ENCODE measurements at regions not wholly inside any gene's neighbourhood (a gene's known extent, or its start where the extent isn't known, plus 50 kb on each side); places are given as distances from the start of the nearest gene placed in this dataset.
A peak's percentile ranks its signal among the peaks of the same experiment; 100 is the strongest.

DNA sequence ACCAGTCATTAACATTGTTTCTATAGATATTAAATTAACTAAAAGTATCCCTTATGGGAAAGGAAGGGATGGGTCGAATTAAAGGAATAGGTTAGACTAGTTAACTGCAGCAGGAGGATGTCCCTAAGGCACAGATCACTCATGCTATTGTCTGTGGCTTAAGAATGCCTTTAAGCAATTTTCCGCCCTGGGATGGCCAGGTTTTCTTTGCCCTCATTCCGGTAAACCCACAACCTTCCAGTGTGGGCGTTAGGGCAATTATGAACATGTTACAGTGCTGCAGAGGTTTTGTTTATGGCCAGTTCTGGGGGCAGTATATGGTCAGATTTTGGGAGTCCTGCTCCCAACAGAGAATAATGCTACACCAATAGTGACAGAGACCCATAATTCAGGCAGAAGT lies 139.3 kb upstream of the CDK13 start:
- 3% methylated on average over 4 of the region's 4 CpGs for WGBS (ENCODE audit: insufficient coverage, low coverage, missing lambda C conversion rate)
- POLR2A ChIA-PET: interaction anchor here (2.0 kb wide), 1 partner anchor 230 kb away, joined by 6 read pairs; no protein-coding TSS in a partner anchor
- no peak overlapping the region for H3K9ac ChIP-seq (ENCODE audit: insufficient read depth in 1 of 2, low read depth in 2 of 2, low read length in 2 of 2)
- BruUV-seq (replicated peaks): no TSS peak
- H3K79me2 ChIP-seq (ENCODE audit: control insufficient read depth, insufficient read depth, low read length): no peaks in the 10 kb centered on the region
- H3K4me3 ChIP-seq: no peak overlapping the region
- ATAC-seq (no peak), DNase-seq (ENCODE audit: extremely low read depth in 1 of 4, low spot score in 3 of 4) (no peak), FAIRE-seq (no peak)
- no peak overlapping the region for H2AFZ ChIP-seq (ENCODE audit: low read depth, low read length)
- H3K9me3 ChIP-seq (replicated peaks; ENCODE audit: control insufficient read depth, insufficient read depth, low read depth, low read length): no peaks in the 10 kb centered on the region
- intact Hi-C loops (cut with micrococcal nuclease) (loop anchor here (5.0 kb wide), 1 partner anchor 247 kb away; no protein-coding TSS in a partner anchor), in situ Hi-C loops (cut with MboI) (no loop called here)
- CTCF ChIA-PET (ENCODE audit: low intra/inter-chr PET ratio): no interaction called here
- TF ChIP-seq, protein P1, sequence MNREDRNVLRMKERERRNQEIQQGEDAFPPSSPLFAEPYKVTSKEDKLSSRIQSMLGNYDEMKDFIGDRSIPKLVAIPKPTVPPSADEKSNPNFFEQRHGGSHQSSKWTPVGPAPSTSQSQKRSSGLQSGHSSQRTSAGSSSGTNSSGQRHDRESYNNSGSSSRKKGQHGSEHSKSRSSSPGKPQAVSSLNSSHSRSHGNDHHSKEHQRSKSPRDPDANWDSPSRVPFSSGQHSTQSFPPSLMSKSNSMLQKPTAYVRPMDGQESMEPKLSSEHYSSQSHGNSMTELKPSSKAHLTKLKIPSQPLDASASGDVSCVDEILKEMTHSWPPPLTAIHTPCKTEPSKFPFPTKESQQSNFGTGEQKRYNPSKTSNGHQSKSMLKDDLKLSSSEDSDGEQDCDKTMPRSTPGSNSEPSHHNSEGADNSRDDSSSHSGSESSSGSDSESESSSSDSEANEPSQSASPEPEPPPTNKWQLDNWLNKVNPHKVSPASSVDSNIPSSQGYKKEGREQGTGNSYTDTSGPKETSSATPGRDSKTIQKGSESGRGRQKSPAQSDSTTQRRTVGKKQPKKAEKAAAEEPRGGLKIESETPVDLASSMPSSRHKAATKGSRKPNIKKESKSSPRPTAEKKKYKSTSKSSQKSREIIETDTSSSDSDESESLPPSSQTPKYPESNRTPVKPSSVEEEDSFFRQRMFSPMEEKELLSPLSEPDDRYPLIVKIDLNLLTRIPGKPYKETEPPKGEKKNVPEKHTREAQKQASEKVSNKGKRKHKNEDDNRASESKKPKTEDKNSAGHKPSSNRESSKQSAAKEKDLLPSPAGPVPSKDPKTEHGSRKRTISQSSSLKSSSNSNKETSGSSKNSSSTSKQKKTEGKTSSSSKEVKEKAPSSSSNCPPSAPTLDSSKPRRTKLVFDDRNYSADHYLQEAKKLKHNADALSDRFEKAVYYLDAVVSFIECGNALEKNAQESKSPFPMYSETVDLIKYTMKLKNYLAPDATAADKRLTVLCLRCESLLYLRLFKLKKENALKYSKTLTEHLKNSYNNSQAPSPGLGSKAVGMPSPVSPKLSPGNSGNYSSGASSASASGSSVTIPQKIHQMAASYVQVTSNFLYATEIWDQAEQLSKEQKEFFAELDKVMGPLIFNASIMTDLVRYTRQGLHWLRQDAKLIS (CRISPR knock-in tag; IDR thresholded peaks at IDR 0.05): 0 out of 2 replicates have a peak, but pooled peaks have one; percentile 12
- TF ChIP-seq PTRF (tag; IDR thresholded peaks at IDR 0.05): no peak
- no peak for TF ChIP-seq MAZ (CRISPR knock-in tag; conservative IDR thresholded peaks at IDR 0.05 in 1 of 2, IDR thresholded peaks at IDR 0.05 in 1 of 2)
- TF ChIP-seq HNRNPL (IDR thresholded peaks at IDR 0.05; ENCODE audit: low read depth, low read length): no peak
- peaks cover 3 to 8% of the 10 kb centered on the region in 2 experiments; a peak in 2 of 5 replicates for H3K27me3 ChIP-seq (ENCODE audit: control insufficient read depth in 2 of 2, insufficient read depth in 2 of 2, low read length in 2 of 2)
- H3K27ac ChIP-seq (ENCODE audit: extremely low read depth, low read depth, low read length): no peak overlapping the region
- H3K4me2 ChIP-seq (ENCODE audit: insufficient read depth, low read length): peak overlapping the region; percentile 21; the same call in 1 of the 2 replicates
- H4K20me1 ChIP-seq (replicated peaks; ENCODE audit: control insufficient read depth, insufficient read depth, low read length): peaks cover 8% of the 10 kb centered on the region; the same call in 1 of the 2 replicates
- H3K9me1 ChIP-seq (ENCODE audit: control insufficient read depth, insufficient read depth, low read length): no peaks in the 10 kb centered on the region
- peaks cover 8 to 12% of the 10 kb centered on the region in 2 experiments; a peak in 3 of 5 replicates for H3K4me1 ChIP-seq (replicated peaks in 1 of 2; ENCODE audit: control insufficient read depth in 2 of 2, insufficient read depth in 2 of 2, low read length in 2 of 2)
- no peaks in the 10 kb centered on the region for H3K36me3 ChIP-seq (ENCODE audit: control insufficient read depth, insufficient read depth, low read length)

Measured in K562 (cell line).